ENCODE measurements at regions not wholly inside any gene's neighbourhood (a gene's known extent, or its start where the extent isn't known, plus 50 kb on each side); places are given as distances from the start of the nearest gene placed in this dataset.

DNA sequence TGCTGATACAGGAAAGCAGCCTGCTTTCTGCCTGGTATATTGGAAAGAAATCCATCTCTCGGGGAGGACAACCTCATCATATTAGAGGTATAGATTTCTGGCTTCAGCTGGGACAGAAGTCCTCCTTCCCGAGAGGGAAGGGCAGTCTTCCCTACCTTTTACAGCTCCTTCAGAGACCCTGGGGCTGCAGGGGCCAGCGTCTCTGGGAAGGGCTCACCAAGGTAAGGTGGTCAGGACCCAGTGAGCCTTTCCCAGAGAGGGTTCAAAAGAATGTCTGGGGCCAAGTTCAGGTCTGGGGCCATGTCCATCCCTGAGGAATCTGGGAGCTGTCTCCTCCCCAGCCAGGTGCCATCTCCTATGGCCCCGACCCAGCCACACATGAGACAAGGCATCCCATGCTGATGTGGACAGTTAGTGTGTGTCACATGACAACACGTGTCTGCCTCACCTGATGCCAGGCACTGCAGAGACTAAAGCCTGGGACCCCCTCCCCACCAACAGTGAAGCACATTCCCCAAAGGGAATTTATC lies 136.4 kb downstream of the URI1 start:
- H2AFZ ChIP-seq = no peak overlapping the region
- no peaks in the 10 kb centered on the region for H3K79me2 ChIP-seq
- H4K20me1 ChIP-seq (ENCODE audit: insufficient read depth, poor library complexity, severe bottlenecking) = no peaks in the 10 kb centered on the region
- H3K4me2 ChIP-seq = no peak overlapping the region
- DNase-seq (ENCODE audit: low spot score) = no peak
- TF ChIP-seq, protein P1, sequence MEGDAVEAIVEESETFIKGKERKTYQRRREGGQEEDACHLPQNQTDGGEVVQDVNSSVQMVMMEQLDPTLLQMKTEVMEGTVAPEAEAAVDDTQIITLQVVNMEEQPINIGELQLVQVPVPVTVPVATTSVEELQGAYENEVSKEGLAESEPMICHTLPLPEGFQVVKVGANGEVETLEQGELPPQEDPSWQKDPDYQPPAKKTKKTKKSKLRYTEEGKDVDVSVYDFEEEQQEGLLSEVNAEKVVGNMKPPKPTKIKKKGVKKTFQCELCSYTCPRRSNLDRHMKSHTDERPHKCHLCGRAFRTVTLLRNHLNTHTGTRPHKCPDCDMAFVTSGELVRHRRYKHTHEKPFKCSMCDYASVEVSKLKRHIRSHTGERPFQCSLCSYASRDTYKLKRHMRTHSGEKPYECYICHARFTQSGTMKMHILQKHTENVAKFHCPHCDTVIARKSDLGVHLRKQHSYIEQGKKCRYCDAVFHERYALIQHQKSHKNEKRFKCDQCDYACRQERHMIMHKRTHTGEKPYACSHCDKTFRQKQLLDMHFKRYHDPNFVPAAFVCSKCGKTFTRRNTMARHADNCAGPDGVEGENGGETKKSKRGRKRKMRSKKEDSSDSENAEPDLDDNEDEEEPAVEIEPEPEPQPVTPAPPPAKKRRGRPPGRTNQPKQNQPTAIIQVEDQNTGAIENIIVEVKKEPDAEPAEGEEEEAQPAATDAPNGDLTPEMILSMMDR (IDR thresholded peaks at IDR 0.05; ENCODE audit: poor library complexity) = no peak
- TF ChIP-seq EZH2phosphoT487 (IDR thresholded peaks at IDR 0.05; ENCODE audit: low read depth, severe bottlenecking, unreplicated experiment) (no peak), EZH2 (IDR thresholded peaks at IDR 0.05; ENCODE audit: borderline replicate concordance) (no peak)
- H3K27me3 ChIP-seq = no peaks in the 10 kb centered on the region
- no peaks in the 10 kb centered on the region for H3K4me1 ChIP-seq (ENCODE audit: insufficient read depth)
- WGBS (ENCODE audit: low lambda C conversion rate, missing lambda C conversion rate) = 84% methylated on average over 5 of the region's 5 CpGs
- H3K4me3 ChIP-seq = no peak overlapping the region
- no peaks in the 10 kb centered on the region for H3K9me3 ChIP-seq (ENCODE audit: low read depth)
- H3K9me2 ChIP-seq (replicated peaks; ENCODE audit: insufficient read depth) = no peaks in the 10 kb centered on the region
- no peaks in the 10 kb centered on the region for H3K36me3 ChIP-seq (replicated peaks; ENCODE audit: insufficient read depth, low read depth)
- no peak overlapping the region for H3K27ac ChIP-seq

DNA sequence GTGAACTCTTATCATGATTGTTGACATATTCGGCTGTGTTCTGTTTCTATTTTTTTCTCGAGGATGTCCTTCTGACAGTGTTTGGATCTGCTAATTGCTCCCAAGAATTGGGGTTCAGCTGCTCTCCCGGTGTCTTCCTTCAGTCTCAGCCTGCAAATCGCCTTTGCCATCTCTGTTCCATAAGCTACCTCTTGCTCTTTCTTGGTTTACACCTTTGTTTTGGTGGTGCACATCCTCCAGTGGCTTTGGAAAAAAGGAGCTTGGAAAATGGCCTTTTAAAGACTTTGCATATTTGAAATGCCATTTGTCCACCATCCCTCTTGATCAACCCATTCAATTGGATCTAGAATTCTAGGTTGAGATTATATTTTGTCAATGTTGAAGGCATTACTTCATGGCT lies 137.2 kb downstream of the URI1 start:
- TF ChIP-seq, protein P1 (IDR thresholded peaks at IDR 0.05; ENCODE audit: poor library complexity) = no peak
- TF ChIP-seq EZH2 (IDR thresholded peaks at IDR 0.05; ENCODE audit: borderline replicate concordance) = no peak
- TF ChIP-seq EZH2phosphoT487 (IDR thresholded peaks at IDR 0.05; ENCODE audit: low read depth, severe bottlenecking, unreplicated experiment) = no peak
- no peak overlapping the region for H3K4me2 ChIP-seq
- H3K9me2 ChIP-seq (replicated peaks; ENCODE audit: insufficient read depth) = no peaks in the 10 kb centered on the region
- H3K27me3 ChIP-seq = no peaks in the 10 kb centered on the region
- H3K79me2 ChIP-seq = no peaks in the 10 kb centered on the region
- DNase-seq (ENCODE audit: low spot score) = no peak
- WGBS (ENCODE audit: low lambda C conversion rate, missing lambda C conversion rate) = 91% methylated on average over 4 of the region's 4 CpGs
- H2AFZ ChIP-seq = no peak overlapping the region
- H3K9me3 ChIP-seq (ENCODE audit: low read depth) = no peaks in the 10 kb centered on the region
- no peaks in the 10 kb centered on the region for H3K4me1 ChIP-seq (ENCODE audit: insufficient read depth)
- H3K4me3 ChIP-seq = no peak overlapping the region
- H4K20me1 ChIP-seq (ENCODE audit: insufficient read depth, poor library complexity, severe bottlenecking) = no peaks in the 10 kb centered on the region
- no peaks in the 10 kb centered on the region for H3K36me3 ChIP-seq (replicated peaks; ENCODE audit: insufficient read depth, low read depth)
- no peak overlapping the region for H3K27ac ChIP-seq

DNA sequence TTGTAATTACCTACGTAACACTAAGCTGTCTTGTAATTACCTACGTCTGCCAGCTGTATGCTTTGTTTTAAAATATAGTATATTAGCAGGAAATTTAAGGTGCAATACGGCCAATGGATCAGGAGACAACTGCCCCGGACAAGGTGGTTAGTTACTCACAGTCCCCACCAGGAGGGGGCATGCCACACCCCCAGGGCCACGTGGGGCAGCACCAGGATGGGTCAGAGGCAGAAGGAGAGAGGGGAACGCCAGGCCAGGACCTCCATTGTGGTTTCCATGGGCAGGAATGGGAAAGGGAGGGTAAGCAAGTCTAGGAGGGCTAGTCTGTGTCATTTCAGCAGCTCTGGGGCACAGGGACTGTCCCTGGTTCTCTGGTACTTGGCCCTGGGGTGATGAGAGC lies 140.1 kb downstream of the URI1 start:
- 77% methylated on average over 6 of the region's 6 CpGs for WGBS (ENCODE audit: low lambda C conversion rate, missing lambda C conversion rate)
- no peaks in the 10 kb centered on the region for H3K4me1 ChIP-seq (ENCODE audit: insufficient read depth)
- H3K4me2 ChIP-seq = no peak overlapping the region
- H3K79me2 ChIP-seq = no peaks in the 10 kb centered on the region
- TF ChIP-seq, protein P1 (IDR thresholded peaks at IDR 0.05; ENCODE audit: poor library complexity) = no peak
- TF ChIP-seq EZH2 (IDR thresholded peaks at IDR 0.05; ENCODE audit: borderline replicate concordance) = no peak
- no peak for TF ChIP-seq EZH2phosphoT487 (IDR thresholded peaks at IDR 0.05; ENCODE audit: low read depth, severe bottlenecking, unreplicated experiment)
- no peak overlapping the region for H3K4me3 ChIP-seq
- no peak overlapping the region for H2AFZ ChIP-seq
- H3K36me3 ChIP-seq (replicated peaks; ENCODE audit: insufficient read depth, low read depth) = no peaks in the 10 kb centered on the region
- no peak overlapping the region for H3K27ac ChIP-seq
- H3K9me3 ChIP-seq (ENCODE audit: low read depth) = no peaks in the 10 kb centered on the region
- no peak for DNase-seq (ENCODE audit: low spot score)
- H4K20me1 ChIP-seq (ENCODE audit: insufficient read depth, poor library complexity, severe bottlenecking) = no peaks in the 10 kb centered on the region
- no peaks in the 10 kb centered on the region for H3K9me2 ChIP-seq (replicated peaks; ENCODE audit: insufficient read depth)
- H3K27me3 ChIP-seq = no peaks in the 10 kb centered on the region

DNA sequence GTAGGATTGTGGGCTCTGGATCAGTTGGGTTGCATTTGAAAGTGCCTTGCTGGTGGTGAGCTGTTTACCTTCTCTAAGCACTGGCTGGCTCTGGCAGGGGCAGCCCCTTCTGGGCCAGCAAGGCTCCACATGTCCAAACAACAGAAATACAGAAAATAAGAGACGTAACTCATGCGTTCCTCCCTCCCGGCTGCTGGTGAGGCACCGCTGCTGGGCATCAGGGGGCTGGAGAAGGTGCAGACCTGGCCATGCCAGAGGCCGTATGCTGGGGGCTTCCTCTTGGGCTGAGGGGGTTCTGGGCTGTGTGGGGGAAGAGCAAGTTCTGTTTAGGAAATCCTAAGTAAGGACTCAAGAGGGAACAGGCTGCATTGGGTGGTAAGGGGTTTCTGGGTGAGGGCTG lies 140.6 kb downstream of the URI1 start:
- Histone ChIP-seq H3K79me2 (no peaks in the 10 kb centered on the region), H3K4me2 (no peak overlapping the region), H4K20me1 (ENCODE audit: insufficient read depth, poor library complexity, severe bottlenecking) (no peaks in the 10 kb centered on the region), H3K36me3 (replicated peaks; ENCODE audit: insufficient read depth, low read depth) (no peaks in the 10 kb centered on the region), H3K27ac (no peak overlapping the region), H3K9me2 (replicated peaks; ENCODE audit: insufficient read depth) (no peaks in the 10 kb centered on the region), H3K9me3 (ENCODE audit: low read depth) (no peaks in the 10 kb centered on the region), H3K27me3 (no peaks in the 10 kb centered on the region), H2AFZ (no peak overlapping the region), H3K4me3 (no peak overlapping the region), H3K4me1 (ENCODE audit: insufficient read depth) (no peaks in the 10 kb centered on the region)
- WGBS (ENCODE audit: low lambda C conversion rate, missing lambda C conversion rate) = 95% methylated on average over 5 of the region's 5 CpGs
- DNase-seq (ENCODE audit: low spot score) = no peak
- TF ChIP-seq, protein P1 (IDR thresholded peaks at IDR 0.05; ENCODE audit: poor library complexity) = no peak
- TF ChIP-seq EZH2 (IDR thresholded peaks at IDR 0.05; ENCODE audit: borderline replicate concordance) (no peak), EZH2phosphoT487 (IDR thresholded peaks at IDR 0.05; ENCODE audit: low read depth, severe bottlenecking, unreplicated experiment) (no peak)
